T-helper 2 cell (primary cell): ENCODE measurements at regions not wholly inside any gene's neighbourhood (a gene's known extent, or its start where the extent isn't known, plus 50 kb on each side); places are given as distances from the start of the nearest gene placed in this dataset.
"Not testable (repeated sequence)": the region's sequence is repeated elsewhere in the genome, so short reads cannot be mapped to it uniquely, and the experiment has no call there.

ENCODE experiments used
- DNase-seq, 5 experiments: peaks; one replicate each; pipeline versions ENCODE4 v3.0.0 to v3.0.0-alpha.2; 2012 to 2022

DNA sequence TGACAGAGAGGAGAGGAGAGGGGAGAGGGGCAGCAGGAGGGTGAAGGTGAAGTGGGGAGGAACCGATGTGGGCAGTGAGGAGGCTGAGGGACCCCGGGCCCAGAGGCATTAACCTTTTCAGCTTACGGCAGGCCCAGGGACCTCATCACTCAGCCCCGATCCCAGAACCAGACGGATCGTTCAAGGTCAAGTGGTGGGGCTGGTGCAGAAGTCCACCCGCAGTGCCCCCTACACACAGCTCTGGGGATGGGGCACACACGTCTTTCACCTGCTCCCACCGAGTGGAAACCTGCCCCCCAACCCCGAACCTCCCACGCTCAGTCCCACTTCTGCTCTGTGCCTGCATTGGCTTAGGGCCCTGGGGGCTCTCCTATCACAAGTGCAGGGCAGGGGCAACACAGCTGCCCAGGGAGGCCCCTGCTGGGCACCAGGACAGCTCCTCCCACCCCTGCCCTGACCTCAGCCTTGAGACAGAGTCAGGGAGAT is 81.9 kb upstream of the GOLGA6L4 start:
- not testable (repeated sequence) for DNase-seq

DNA sequence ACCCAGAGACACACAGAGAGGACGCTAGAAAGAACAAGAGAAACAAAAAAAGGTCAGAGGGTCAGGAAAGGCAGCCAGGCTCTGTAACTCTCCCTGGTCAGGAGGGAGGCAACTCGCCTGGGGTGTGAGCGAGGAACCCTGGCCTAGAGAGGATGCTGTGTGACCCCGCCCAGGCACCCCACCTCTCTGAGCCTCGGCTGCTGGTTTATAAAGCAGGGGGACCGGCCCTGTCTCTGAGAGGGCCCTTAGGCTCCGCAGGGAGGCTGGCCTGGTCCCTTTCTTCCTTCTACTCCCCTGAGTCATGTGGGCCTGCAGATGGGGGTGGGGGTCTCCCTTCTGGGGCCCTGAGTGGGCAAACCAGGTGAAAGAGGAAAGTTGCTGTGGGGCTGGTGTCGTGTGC is 81.3 kb upstream of the GOLGA6L4 start:
- DNase-seq, result not testable (repeated sequence)

GRCh38 chr15:84154787-84155186 is 80.8 kb upstream of the GOLGA6L4 start:
- not testable (repeated sequence) for DNase-seq

GRCh38 chr15:84155792-84156587 is 79.6 kb upstream of the GOLGA6L4 start:
- DNase-seq, result not testable (repeated sequence)

- not testable (repeated sequence) for DNase-seq
Measured at GRCh38 chr15:84156588-84156840, 79.1 kb upstream of the GOLGA6L4 start.

DNA sequence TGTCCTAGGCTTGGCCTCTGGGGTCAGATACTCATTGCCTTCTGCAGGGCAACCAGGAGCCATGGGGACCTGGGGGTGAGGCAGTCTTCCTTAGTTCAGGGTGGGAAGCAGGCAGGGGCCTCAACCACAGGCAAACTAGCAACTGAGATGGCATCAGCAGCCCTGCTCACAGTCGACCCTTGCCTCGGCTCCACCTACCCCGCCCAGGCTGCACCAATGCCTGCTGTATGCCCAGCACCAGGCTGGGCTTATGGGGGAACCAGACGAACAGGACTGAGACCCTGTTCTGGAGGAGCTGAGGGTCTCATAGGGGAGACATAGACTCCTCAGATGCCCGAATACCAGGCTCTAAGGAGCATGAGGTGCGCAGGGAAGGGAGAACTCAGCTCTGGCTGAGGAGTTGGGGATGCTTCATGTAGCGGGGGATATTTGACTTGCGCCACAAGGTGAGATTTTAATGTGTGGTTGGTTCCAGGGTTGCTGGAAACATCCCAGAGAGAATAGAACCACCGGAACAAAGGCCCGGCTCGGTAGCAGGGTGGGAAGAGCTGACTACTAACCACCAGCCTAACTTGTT is 78.4 kb upstream of the GOLGA6L4 start:
- DNase-seq, result not testable (repeated sequence)

GRCh38 chr15:84157857-84158256 is 77.7 kb upstream of the GOLGA6L4 start:
- DNase-seq, result not testable (repeated sequence)

- not testable (repeated sequence) for DNase-seq
Measured at GRCh38 chr15:84159346-84160269, 76.0 kb upstream of the GOLGA6L4 start.

DNA sequence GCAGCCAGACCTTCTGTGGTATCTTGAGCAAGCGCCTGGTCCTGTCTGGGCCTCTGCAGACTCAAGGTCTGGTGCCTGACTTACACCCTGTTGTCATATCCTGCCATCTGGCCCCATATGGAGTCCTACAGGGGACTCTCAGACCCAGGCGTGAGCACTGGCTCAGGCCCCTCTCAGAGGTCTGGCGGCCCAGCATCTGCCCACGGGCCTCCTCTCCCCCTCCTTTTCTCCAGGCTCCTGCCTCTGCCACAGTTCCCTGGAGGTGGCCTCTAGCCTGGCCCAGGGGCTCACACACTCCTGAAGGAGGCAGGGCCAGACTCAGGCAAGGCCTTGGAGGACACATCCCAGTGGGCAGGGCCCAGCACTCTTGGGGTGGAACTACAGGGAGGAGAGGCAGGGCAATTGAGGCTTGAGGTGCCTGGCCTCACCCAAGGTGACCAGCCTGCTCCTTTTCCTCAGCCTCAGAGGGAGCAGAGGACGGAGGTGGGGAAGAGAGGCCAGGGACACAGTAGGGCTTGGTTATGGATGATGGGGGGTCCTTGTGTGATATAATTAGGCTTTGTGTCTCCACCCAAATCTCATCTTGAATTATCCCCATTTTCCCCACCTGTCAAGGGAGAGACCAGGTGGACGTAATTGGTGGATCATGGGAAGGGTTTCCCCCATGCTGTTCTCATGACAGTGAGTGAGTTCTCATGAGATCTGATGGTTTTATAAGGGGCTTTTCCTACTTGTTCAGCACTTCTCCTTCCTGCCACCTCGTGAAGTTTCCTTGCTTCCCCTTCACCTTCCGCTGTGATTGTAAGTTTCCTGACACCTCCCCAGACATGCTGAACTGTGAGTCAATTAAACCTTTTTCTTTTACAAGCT is 70.9 kb upstream of the GOLGA6L4 start:
- DNase-seq, result not testable (repeated sequence)

DNA sequence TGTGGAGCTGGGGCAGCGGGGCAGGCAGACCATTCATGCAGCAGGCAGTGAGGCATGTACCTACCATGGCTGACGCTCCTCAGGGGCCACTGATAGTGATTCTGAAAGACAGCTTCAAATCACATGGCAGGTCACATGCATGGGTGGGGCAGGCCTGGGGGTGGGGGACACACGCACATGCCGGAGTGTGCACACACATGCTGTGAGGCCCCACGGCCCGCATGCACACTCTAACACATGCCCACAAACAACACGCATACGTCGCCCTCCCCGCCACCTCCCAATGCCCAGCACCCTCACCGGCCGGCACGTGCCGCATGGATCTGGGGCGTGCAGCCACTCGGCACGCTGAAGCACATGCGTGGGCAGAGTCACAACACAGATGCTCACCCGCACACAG is 65.5 kb upstream of the GOLGA6L4 start:
- not testable (repeated sequence) for DNase-seq

DNA sequence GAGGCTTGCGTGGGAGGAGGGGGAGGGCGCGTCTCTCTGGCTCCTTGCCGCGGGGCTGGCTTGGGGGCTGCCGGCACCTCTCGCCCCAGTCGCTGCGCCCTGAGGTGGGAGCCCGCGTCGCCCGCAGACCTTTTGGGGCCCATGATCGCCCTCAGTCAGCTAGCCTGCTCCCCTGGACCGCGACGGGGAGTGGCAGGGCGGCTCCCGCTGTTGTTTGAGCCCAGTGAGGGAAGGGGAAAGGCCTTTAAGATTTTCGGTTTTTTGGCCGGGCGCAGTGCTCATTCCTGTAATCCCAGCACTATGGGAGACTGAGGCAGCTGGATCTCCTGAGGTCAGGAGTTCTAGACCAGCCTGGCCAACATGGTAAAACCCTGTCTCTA is 62.4 kb upstream of the GOLGA6L4 start:
- not testable (repeated sequence) for DNase-seq
